ENCODE measurements at regions not wholly inside any gene's neighbourhood (a gene's known extent, or its start where the extent isn't known, plus 50 kb on each side); places are given as distances from the start of the nearest gene placed in this dataset.

- TF ChIP-seq CTCF (IDR thresholded peaks at IDR 0.05), result no peak
- no peak for TF ChIP-seq POLR2A (IDR thresholded peaks at IDR 0.05)
Observed at GRCh38 chr1:56397409-56397808, 182.0 kb downstream of the PLPP3 start.

Measured in testis (tissue), 2 donors.